Right cardiac atrium (tissue), 5 donors: ENCODE measurements at regions not wholly inside any gene's neighbourhood (a gene's known extent, or its start where the extent isn't known, plus 50 kb on each side); places are given as distances from the start of the nearest gene placed in this dataset.
A peak's percentile ranks its signal among the peaks of the same experiment; 100 is the strongest.
"Not testable (repeated sequence)": the region's sequence is repeated elsewhere in the genome, so short reads cannot be mapped to it uniquely, and the experiment has no call there.

Experiments used
- ATAC-seq, 2 donors: fragments of 200-7000 bp; cut with Tn5 transposase; one replicate each; pipeline versions ENCODE4 v1.8.0 to v1.9.1; 2020; ENCODE audit warnings: moderate library complexity in 2 of 2, mild to moderate bottlenecking in 1 of 2
- DNase-seq, 3 donors: peaks; one replicate each; pipeline ENCODE4 v3.0.0-alpha.2; 2020
- H3K27ac ChIP-seq: one replicate; pipeline ENCODE4 v1.5.1; 2013; ENCODE audit warnings: mild to moderate bottlenecking, low read length, control low read depth, moderate library complexity
- H3K27me3 ChIP-seq: one replicate; pipeline ENCODE4 v1.6.1; 2013; ENCODE audit not compliant: control insufficient read depth, insufficient read depth
- H3K4me1 ChIP-seq: one replicate; pipeline ENCODE4 v1.6.1; 2013; ENCODE audit warnings: low read length; ENCODE audit not compliant: control insufficient read depth, insufficient read depth
- H3K4me3 ChIP-seq: one replicate; pipeline ENCODE4 v1.5.1; 2013; ENCODE audit warnings: low read length, control low read depth
- H3K9me3 ChIP-seq: one replicate; pipeline ENCODE4 v1.6.1; 2013; ENCODE audit warnings: low read length; ENCODE audit not compliant: control insufficient read depth
- WGBS: extraction: QIAGEN DNeasy Blood & Tissue Kit; methylation state at CpG from one replicate; pipeline ENCODE4 v1.1.7; 2013; 5-methylcytosine and 5-hydroxymethylcytosine counted together
- intact Hi-C, 4 donors: fragments of 100-400 bp; cut with DNase I; formaldehyde crosslinking; loops; one replicate each; pipeline versions ENCODE4 v1.11.0 to v1.14.0; 2022 to 2023
- donor health status: healthy with polysubstance abuse.
- donor health status: DM: no; HTN: yes; CAD: no.
- donor health status: DM: no; HTN: no; CAD: no.
- donor health status: DM: no; HTN: yes; CAD: no; lungs with severe emphysema.
- donor health status: DM: yes; HTN: yes; CAD: no.

DNA sequence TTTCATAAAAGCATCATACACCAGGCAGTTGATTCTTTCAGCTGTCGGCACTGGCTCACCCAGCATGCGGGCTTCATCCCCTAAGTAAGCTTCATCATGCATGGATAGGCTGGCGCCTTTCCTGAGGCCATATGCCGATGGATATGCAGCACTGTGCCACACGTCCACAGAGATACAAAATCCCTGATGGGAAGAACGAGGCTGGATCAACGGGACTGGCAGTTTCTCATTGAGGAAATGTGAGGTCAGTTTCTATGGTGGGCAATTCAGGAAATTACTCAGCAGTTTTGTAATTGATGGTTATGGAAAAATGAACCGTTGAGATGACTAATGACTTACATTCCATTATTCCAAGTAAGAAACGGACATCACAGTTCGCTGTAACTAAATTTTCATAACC is 453.8 kb downstream of the TMEM121 start:
- intact Hi-C loops: no loop called here
- no peak for ATAC-seq
- H3K4me1 ChIP-seq: no peaks in the 10 kb centered on the region
- 65% methylated on average over 10 of the region's 10 CpGs for WGBS
- H3K27ac ChIP-seq: no peak overlapping the region
- no peaks in the 10 kb centered on the region for H3K27me3 ChIP-seq
- no peaks in the 10 kb centered on the region for H3K9me3 ChIP-seq
- no peak overlapping the region for H3K4me3 ChIP-seq
- DNase-seq: no peak

DNA sequence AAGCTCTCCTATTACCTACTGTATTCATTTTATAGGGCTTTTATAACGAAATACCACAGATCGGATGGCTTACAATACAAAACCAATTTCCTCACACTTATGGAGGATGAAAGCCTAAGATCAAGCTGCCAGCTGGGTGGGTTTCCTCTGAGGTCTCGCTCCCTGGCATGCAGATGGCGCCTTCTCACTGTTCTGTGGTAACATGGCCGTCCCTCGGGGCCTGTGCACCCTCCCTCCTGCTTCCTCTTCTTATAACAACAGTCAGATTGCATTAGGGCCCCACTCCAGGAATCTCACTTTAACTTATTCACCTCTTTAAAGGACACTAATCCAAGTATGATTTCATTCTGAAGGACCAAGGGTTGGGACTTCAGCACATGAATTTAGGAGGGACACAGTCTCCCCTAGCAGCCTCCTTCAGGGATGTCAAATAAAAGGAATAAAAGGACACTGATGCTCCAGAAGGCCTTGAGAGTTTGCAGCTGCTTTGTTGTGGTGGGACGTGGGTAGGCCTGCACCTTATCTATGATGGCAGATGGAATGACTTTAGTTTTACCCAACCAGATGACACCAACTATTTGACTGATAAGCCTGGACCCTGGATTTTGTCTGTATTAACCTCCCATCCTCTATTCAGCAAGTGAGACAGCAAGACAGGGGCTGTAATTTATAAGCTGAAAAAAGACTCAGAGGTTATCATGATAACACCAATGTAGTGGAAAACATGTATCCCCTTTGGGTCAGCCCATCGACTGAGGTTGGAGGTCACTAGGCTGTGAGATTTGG is 455.3 kb downstream of the TMEM121 start:
- H3K9me3 ChIP-seq, H3K27me3 ChIP-seq, H3K4me1 ChIP-seq, H3K27ac ChIP-seq, intact Hi-C loops, ATAC-seq, DNase-seq, H3K4me3 ChIP-seq: not testable (repeated sequence)
- WGBS: 59% methylated on average over 8 of the region's 8 CpGs

DNA sequence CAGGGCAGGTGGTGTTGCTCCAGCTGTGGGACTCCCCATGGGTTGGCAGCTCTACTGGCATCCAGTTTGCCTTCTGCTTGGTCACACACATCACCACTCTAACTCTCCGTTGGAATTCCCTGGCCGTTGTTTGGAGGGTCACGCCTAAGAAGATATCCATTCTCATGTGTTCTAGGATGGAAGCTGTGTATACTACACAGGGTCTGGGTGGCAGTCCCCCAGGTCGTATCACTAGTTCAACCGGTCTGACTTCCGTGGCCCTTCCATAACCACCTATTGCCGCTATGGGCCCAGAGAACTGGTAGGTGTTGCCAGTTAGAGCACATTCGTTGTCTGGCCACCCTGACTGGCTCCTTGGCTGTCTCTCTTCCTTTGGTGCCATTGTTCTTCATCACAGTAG is 456.3 kb downstream of the TMEM121 start:
- ATAC-seq (no peak), DNase-seq (no peak)
- intact Hi-C loops: no loop called here
- Histone ChIP-seq H3K27me3 (no peaks in the 10 kb centered on the region), H3K27ac (no peak overlapping the region), H3K9me3 (no peaks in the 10 kb centered on the region), H3K4me3 (no peak overlapping the region), H3K4me1 (no peaks in the 10 kb centered on the region)
- WGBS: 77% methylated on average over 8 of the region's 8 CpGs

DNA sequence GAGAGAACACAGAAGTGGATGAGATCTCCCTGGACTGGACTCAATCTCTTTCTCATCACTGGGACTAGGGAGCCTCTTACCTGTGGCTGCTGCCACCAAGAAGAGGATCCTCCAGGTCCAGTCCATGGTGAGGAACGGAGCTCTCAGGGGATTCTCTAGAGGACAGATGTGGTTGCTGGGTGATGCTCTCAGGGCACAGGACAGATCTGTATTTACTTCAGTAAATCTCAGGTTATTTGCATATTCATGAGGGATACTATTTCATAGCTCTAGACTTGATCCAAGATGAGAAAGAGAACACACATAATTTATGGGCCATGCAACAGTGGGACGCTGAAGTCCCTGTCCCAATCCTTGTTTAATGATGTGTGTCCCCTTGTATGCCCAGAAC is 460.5 kb downstream of the TMEM121 start:
- no peaks in the 10 kb centered on the region for H3K27me3 ChIP-seq
- DNase-seq (no peak), ATAC-seq (no peak)
- intact Hi-C loops: no loop called here
- H3K4me3 ChIP-seq: no peak overlapping the region
- H3K4me1 ChIP-seq: no peaks in the 10 kb centered on the region
- no peaks in the 10 kb centered on the region for H3K9me3 ChIP-seq
- no peak overlapping the region for H3K27ac ChIP-seq
- 67% methylated on average over 2 of the region's 2 CpGs for WGBS

DNA sequence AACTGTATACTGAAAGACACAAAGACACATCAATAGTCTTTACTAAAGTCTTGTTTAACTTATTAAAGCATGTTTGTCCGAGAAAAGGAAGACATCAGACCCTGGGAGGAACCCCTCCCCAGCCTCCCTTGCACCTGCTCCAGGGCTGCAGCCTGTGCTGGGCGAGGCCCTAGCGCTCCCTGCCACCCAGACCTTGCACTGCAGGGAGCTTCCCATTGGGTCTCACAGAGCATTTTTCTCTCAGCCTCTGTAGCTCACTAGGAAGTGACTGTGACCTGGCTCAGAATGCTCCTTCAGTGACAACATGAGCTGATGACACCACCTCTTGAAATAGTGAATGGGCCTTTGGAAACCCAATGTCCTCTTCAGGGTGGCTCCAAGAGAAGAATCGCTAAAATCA is 461.2 kb downstream of the TMEM121 start:
- intact Hi-C loops: no loop called here

DNA sequence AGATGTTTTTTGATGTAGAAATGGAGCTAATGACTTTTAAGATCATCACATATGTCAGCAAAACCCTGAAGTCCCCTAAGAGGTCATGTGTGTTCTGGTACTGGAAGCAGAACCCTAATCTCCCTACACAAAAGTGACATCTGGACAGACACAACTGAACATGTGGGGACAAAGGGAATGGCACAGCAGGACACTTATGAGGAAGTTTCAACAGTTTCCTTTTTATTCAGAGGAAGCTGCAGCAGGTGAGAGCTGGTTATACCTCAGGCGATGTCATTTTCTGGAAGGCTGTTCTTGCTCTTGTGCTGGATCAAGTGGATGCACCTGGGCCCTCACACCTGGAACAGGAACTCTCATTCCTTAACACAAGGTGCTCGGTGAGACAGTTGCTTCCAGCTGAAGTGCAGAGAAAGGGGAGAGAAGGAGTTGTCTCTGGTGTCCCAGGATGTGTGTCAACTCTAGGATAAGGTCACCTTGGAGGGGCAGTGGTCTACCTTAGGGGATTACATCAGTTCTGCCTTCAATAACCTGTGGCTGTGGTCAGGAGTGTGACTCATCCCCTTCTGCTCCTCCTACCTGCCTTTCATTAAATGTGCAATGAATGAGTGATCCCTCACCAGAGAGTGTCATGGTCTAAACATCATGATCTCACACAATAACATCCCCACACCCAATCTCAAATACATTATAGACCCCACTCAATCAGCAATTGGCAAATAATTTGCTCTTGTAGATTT is 463.4 kb downstream of the TMEM121 start:
- no peak for ATAC-seq
- H3K4me1 ChIP-seq: no peaks in the 10 kb centered on the region
- intact Hi-C loops: no loop called here
- H3K27ac ChIP-seq: no peak overlapping the region
- H3K4me3 ChIP-seq: no peak overlapping the region
- no peaks in the 10 kb centered on the region for H3K27me3 ChIP-seq
- H3K9me3 ChIP-seq: no peaks in the 10 kb centered on the region
- WGBS: 50% methylated on average over 2 of the region's 2 CpGs
- no peak for DNase-seq

More for the DNA sequence above, 461.2 kb downstream of the TMEM121 start:
- Histone ChIP-seq H3K9me3 (no peaks in the 10 kb centered on the region), H3K4me3 (no peak overlapping the region), H3K27me3 (no peaks in the 10 kb centered on the region), H3K4me1 (no peaks in the 10 kb centered on the region), H3K27ac (no peak overlapping the region)
- no peak for ATAC-seq
- 61% methylated on average over 4 of the region's 4 CpGs for WGBS
- DNase-seq: no peak

DNA sequence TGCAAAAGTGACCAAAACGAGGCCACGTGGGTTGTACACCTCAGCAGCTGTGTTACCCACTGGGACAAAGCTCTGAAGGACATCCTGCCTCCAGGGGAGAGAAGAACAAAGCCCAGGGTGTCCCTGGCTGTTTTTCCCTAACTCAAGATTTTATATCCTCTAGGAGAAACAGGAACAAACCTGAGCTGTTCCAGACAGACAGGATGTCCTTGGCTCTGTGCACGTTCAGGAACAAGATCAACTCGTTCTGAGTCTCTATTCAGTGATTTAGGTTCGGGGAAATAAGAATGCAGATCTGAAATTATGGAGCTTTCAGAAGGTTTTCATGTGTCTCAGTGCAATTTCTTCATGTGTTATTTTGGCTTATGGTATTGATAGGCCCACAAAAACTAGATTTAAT is 465.3 kb downstream of the TMEM121 start:
- DNase-seq, H3K27me3 ChIP-seq, H3K27ac ChIP-seq, ATAC-seq, intact Hi-C loops, H3K4me3 ChIP-seq, H3K4me1 ChIP-seq, H3K9me3 ChIP-seq: not testable (repeated sequence)
- 19% methylated on average over 5 of the region's 5 CpGs for WGBS

DNA sequence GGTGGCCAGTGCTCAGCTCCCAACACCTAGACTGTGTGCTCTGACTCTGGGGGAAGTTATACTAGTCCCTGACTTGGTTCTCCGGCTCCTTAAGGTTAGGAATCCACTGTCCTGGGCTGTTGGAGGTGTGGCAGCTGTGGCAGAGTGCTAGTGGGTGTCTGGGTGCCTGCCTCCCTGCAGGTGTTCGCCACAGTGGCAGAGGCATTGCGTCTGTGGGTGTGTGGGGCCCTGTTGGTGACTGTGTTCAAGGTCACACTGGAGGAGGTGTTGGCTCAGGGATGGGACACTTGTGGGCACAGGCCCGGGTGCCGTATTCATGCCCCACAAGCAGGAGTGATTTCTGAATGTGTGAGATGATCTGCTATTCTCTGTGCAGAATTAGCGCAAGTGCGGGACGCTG is 467.4 kb downstream of the TMEM121 start:
- Histone ChIP-seq H3K27ac (no peak overlapping the region), H3K9me3 (no peaks in the 10 kb centered on the region), H3K4me3 (no peak overlapping the region), H3K4me1 (no peaks in the 10 kb centered on the region), H3K27me3 (no peaks in the 10 kb centered on the region)
- ATAC-seq (no peak), DNase-seq (no peak)
- WGBS: 74% methylated on average over 8 of the region's 8 CpGs
- intact Hi-C loops: no loop called here

DNA sequence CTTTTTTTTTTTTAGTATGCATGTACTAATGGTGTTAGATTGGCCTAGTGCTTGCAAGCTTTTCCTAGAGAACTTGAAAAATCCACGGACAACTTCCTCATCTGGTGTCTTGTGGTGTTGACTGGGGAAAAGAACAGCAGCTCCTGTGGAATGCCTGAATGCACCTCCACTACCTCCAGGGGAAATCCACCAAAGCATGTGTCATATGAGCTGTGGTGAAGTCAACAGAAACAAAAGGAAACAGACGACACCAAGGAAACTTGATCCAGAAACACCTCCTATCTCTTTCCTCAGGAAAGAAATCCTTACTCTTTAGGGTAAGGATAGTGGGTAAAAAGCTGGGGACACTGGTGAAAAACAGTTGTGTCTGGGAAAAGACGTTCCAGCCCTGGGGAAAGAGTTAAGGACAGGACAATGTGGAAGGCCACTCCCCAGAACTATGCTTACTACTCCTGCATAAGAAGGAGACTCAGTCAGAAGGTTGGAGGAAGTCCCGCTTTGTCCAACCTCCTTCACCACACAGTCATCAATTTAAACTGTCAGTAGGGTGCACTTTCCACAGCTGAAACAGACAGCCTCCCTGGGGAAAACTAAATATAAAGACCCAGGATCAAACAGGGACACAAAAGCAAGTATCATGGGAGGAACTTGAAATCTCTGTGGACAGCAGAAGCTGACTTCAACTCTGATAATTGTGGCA is 468.8 kb downstream of the TMEM121 start:
- H3K27ac ChIP-seq, H3K4me3 ChIP-seq, intact Hi-C loops, H3K9me3 ChIP-seq, ATAC-seq, H3K4me1 ChIP-seq, H3K27me3 ChIP-seq, DNase-seq: not testable (repeated sequence)
- 50% methylated on average over 4 of the region's 4 CpGs for WGBS

DNA sequence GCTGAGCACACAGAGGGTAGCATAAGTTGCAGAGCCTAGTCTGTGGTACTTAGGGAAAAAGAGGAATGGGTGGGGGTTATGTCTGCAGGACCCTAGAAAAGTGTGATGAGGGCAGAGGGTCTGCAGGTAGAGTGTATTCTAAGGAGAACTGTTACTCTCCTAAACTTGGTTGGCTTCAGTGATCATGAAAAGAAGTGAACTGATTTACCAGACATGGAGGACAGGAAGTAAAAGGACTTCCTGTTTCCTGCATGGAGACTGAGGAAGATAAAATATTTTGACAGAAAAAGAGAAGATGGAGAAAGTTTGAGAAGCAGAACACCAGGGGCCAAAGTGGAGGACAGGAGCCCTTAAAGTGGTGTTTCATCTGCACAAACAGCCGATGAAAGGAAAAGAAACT is 472.2 kb downstream of the TMEM121 start:
- H3K4me1 ChIP-seq, H3K4me3 ChIP-seq, H3K27ac ChIP-seq, intact Hi-C loops, H3K9me3 ChIP-seq, DNase-seq, H3K27me3 ChIP-seq, ATAC-seq: not testable (repeated sequence)
- WGBS: 90% methylated on average over 1 of the region's 1 CpG

DNA sequence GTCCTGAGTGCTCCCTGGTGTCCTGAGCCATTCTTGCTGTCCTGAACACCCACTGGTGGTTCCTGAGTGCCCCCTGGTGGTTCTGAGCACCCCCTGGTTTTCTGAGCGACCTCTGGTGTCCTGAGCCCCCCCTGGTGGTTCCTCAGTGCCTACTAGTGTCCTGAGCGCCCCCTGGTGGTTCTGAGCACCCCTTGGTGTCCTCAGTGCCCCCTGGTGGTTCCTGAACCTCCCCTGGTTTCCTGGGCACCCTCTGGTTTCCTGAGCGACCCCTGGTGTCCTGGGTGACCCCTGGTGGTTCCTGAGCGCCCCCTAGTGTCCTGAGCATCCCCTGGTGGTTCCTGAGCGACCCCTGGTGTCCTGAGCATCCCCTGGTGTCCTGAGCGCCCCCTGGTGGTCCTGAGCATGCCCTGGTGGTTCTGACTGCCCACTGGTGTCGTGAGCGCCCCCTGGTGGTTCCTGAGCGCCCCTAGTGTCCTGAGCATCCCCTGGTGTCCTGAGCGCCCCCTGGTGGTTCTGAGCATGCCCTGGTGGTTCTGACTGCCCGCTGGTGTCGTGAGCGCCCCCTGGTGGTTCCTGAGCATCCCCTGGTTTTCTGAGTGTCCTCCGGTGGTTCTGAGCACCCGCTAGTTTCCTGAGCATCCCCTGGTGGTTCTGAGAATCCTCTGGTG is 473.1 kb downstream of the TMEM121 start:
- Histone ChIP-seq H3K4me1 (no peaks in the 10 kb centered on the region), H3K27ac (no peak overlapping the region), H3K9me3 (no peaks in the 10 kb centered on the region), H3K27me3 (no peaks in the 10 kb centered on the region), H3K4me3 (no peak overlapping the region)
- intact Hi-C loops: no loop called here
- peak; percentile 38 to 78 (median 76) for DNase-seq
- peak; percentile 54 to 56 for ATAC-seq
- 67% methylated on average over 15 of the region's 15 CpGs for WGBS
